GM19035 (cell line): ENCODE measurements at regions not wholly inside any gene's neighbourhood (a gene's known extent, or its start where the extent isn't known, plus 50 kb on each side); places are given as distances from the start of the nearest gene placed in this dataset.
"Not testable (repeated sequence)": the region's sequence is repeated elsewhere in the genome, so short reads cannot be mapped to it uniquely, and the experiment has no call there.

Experiments used
- ATAC-seq: cut with Tn5 transposase; IDR thresholded peaks from one replicate; pipeline ENCODE4 v1.9.1; 2021; ENCODE audit not compliant: unreplicated experiment

DNA sequence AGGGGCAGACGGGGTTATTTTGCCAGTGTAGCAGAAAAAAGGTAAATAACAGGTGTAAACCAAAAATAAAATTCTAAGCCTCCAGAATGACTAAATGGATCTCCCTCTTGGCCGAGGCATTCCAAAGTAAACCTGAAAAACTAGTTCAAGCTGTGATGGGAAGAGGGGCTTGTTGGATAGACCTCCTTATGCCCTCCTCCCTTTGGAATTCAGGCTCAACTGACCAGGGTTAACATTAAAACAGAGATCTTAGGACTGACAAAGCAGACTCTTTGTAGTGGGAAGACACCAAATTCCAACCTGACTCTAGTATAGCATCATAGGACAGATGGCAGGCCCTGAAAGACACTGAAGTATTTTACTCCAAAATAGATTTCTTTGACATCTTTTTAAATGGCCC is 113.8 kb upstream of the ITGB1 start:
- ATAC-seq: no peak

DNA sequence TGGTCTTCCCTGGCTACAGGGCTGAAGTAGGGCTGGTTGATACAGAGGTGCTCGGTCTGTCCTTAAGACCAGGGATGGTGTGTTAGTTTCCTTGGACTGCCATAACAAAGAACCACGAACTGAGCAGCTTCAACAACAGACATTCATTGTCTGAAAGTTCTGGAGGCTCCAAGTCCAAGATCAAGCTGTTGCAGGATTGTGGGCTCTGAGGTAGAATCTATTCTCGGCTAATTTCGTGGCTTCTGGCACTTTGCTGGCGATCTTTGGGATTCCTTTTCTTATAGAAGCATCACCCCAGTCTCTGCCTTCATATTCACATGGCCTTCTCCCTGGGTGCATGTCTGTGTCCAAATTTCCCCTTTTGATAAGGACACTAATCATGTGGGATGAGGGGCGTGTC is 112.1 kb upstream of the ITGB1 start:
- ATAC-seq: no peak

- no peak for ATAC-seq
Observed at GRCh38 chr10:33067917-33068316, 109.9 kb upstream of the ITGB1 start.

- no peak for ATAC-seq
Observed at GRCh38 chr10:33067481-33067880, 109.5 kb upstream of the ITGB1 start.

- no peak for ATAC-seq
Observed at GRCh38 chr10:33066558-33067236, 108.7 kb upstream of the ITGB1 start.

GRCh38 chr10:33065111-33065510 is 107.1 kb upstream of the ITGB1 start:
- ATAC-seq: no peak

- ATAC-seq: no peak
Observed at GRCh38 chr10:33064706-33065105, 106.7 kb upstream of the ITGB1 start.

- ATAC-seq: no peak
Observed at GRCh38 chr10:33057620-33058019, 99.6 kb upstream of the ITGB1 start.

GRCh38 chr10:33056828-33057596 is 99.0 kb upstream of the ITGB1 start:
- ATAC-seq: no peak

- no peak for ATAC-seq
Observed at GRCh38 chr10:33055625-33056024, 97.6 kb upstream of the ITGB1 start.

DNA sequence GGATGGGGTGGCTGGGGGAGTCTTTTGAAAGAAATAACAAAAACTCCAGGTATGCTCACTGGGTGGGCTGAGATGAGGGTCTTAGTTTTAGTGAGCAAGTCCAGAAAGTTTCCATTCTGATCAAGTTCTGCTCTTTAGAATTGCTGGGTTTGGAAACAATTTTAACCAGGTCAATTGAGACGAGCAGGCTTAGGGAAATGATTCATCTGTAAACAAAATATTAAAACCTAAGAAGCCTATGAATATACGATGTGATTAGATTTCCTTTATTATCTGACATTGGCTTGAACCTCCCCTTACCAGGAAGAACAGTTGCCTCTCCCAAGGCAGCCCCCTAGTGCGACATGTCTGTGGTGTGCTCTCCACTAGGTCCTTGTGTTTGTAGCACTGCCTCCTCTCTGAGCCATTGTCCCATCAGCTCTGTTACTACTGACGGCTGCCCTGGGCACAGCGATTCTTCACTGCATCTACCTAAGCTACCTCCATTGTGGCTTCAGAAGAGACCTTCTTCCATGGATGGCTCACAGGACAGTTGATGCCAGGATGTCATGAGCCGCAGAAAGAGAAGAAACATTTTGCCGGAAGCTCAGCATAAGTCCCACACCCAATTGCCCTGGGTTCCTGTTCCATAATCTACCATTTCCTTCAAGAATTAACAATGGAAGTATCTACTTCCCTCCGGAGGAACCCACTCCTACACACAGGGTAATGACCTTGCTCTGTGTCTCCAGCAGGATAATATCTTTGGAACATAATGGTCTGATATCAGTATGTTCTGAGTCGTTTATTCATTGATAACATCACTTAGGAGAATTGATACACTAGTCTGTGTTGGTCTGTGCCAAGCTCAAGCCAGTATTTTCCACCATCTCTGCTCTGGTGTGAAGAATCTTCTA is 95.1 kb upstream of the ITGB1 start:
- no peak for ATAC-seq

DNA sequence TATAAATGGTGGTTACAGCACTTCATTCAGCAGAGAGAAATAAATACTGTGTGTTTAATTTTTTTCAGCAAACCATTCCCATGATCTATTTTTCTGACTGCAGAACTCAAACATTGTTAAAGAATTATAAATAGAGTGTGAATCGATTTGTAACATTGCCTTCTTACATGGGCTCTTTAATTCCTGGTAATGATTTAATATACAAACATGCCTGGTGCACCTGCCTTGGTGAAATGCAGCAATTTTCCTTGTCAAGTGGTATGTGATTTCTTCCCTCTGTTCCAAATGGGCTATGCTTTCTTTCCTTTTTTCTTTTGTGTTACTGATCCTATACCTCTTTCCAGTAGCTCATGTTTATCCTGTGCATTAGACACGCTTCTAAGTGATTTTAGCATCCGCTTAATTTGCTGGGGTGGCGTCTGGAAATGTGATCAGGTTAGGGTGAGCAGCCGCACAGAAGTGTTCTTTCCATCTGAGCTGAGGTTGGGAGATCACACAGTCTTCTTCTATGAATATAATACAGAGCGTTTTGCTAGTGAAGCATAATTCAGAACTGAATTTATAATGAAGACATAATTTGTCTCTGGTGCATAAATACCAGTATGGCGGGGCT is 94.3 kb upstream of the ITGB1 start:
- no peak for ATAC-seq

- ATAC-seq: not testable (repeated sequence)
Observed at GRCh38 chr10:33049963-33050920, 92.2 kb upstream of the ITGB1 start.

DNA sequence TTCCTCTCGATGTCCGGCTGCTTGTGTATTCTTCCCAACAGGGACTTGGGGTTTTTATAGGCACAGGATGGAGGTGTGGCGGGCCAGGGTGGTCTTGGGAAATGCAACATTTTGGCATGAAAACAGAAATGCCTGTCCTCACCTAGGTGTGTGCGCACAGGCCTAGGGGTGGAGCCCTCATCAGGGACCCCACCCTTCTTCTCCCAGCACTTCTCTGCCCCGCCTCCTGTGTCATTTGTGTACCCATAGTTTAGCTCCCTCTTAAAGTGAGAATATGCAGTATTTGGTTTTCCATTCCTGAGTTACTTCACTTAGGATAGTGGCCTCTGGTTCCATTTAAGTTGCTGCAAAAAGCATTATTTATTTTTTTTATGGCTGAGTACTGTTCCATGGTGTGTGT is 90.2 kb upstream of the ITGB1 start:
- no peak for ATAC-seq

- ATAC-seq: no peak
Observed at GRCh38 chr10:33047655-33048054, 89.6 kb upstream of the ITGB1 start.

DNA sequence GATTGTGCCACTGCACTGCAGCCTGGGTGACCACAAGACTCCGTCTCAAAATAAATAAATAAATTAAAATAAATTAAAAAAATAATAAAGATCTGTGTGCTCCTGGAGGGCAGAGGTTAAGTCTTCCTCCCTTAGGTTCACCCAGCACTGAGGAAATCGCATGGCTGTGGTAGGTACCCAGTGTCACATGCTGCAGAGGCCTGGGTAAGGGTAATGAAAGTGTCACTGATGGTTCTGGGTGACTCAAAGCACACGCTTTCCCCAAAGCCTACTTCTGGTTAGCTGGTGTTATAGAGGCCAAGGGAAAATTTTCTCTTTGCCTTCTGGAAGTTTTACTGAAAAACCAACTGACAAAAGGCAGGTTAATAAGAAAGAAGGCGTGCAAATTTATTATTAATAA is 88.8 kb upstream of the ITGB1 start:
- ATAC-seq: no peak

DNA sequence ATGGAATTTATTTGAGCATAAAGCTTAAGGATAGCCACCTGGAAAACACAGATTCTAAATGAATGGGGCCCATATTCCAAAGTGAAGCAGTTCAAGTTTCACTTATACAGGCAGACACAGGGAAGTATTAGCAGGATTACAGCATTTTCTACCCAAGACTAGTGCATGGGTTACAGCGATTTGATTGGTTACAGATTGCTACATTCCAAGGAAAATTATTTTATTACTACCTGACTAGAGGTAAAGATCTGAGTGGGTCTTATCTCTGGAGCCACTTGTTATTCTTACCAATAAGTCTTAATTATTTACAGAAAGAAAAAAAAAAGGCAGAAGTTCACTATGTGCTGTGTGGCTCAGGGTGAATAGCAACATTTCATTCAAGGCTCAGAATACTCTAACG is 87.4 kb upstream of the ITGB1 start:
- ATAC-seq: no peak

GRCh38 chr10:33042565-33042964 is 84.5 kb upstream of the ITGB1 start:
- no peak for ATAC-seq

DNA sequence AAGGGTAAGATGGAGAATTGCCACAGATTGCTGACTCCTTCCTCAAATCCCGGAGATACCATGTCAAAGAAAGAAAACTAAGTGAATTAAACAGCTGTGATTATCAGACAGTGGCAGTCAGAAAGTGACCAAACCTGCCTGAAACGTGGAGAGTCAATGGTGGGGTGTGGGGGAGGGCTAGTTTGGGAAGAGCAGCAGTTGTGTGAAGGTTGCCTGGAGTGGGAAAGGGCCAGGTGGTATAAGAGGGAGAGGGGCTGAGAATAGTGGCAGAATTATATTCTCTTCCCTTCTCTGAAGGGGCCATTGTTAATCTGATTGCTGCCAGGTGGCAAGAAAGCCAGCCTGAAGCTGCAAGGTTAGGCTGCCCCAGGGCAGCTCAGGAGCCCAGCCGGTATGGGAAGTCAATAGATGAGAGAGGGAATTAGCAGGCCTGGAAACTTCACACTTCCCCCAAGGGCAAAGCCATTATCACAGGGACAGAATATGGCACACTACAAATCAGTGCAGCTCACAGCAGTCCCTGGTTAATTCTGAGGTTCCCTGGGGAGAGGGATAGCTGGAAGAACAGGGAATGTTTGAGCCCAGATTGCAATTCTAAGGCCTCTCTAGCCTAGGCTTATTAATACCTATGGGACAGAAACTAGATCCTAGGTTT is 83.9 kb upstream of the ITGB1 start:
- ATAC-seq: no peak

GRCh38 chr10:33040436-33040835 is 82.4 kb upstream of the ITGB1 start:
- ATAC-seq: no peak
